Spinal cord (tissue), 9 donors: ENCODE measurements at regions not wholly inside any gene's neighbourhood (a gene's known extent, or its start where the extent isn't known, plus 50 kb on each side); places are given as distances from the start of the nearest gene placed in this dataset.

ENCODE experiments used
- DNase-seq, 6 donors: peaks; one replicate each; pipeline versions ENCODE4 v3.0.0 to v3.0.0-alpha.2; 2013 to 2015; ENCODE audit warnings: low spot score in 6 of 6, low read depth in 4 of 6
- H3K27ac ChIP-seq: one replicate; pipeline ENCODE4 v1.5.1; 2013; ENCODE audit warnings: low read depth, low read length, control low read depth
- H3K27me3 ChIP-seq: one replicate; pipeline ENCODE4 v1.6.1; 2013; ENCODE audit warnings: low read length; ENCODE audit not compliant: control insufficient read depth, insufficient read depth
- H3K36me3 ChIP-seq: one replicate; pipeline ENCODE4 v1.6.1; 2013; ENCODE audit warnings: low read length; ENCODE audit not compliant: control insufficient read depth, insufficient read depth
- H3K4me1 ChIP-seq: one replicate; pipeline ENCODE4 v1.6.1; 2013; ENCODE audit warnings: low read length; ENCODE audit not compliant: control insufficient read depth, insufficient read depth
- H3K4me3 ChIP-seq: one replicate; pipeline ENCODE4 v1.5.1; 2013; ENCODE audit warnings: low read depth, low read length, control low read depth
- H3K9me3 ChIP-seq: one replicate; pipeline ENCODE4 v1.6.1; 2013; ENCODE audit warnings: low read length; ENCODE audit not compliant: control insufficient read depth, insufficient read depth
- WGBS: methylation state at CpG from one replicate; pipeline ENCODE4 v1.1.5; 2013; ENCODE audit warnings: missing lambda C conversion rate; ENCODE audit not compliant: insufficient coverage; 5-methylcytosine and 5-hydroxymethylcytosine counted together
- donor health status: healthy.

DNA sequence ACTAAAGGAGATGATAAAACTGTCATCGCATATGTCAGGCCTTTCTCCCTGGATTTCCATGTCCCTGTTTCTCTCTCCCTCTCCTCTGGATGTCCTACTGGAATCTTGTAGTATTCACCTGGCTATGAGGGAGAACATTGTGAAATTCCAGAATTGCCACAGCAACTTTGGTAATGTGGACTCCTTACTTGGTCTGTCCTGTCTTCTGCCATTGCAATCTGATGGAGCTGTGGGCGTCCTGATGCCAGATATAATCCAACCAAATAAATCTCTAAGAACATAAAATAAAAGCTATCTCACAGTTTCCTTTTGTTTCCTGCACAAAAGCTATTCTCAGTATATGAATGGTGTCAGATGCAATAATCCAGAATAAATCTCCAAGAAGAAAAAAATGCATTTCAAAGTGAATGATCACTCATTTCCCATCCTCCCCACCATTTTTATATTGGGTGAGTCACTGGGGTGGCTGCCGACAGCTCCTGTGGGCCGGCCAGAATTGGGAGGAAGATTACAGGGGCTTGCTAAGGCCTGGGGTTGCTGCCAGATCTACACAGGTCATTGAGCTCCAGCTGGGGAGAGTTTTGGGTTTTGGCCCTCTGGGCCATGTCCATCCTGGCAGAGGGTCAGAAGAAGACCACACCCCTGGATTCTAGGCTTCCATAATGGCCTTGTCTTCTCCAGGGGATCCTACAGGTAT is 160.7 kb upstream of the PITX1 start:
- peaks cover 16% of the 10 kb centered on the region for H3K4me1 ChIP-seq
- no peaks in the 10 kb centered on the region for H3K9me3 ChIP-seq
- H3K27me3 ChIP-seq: peaks cover 39% of the 10 kb centered on the region
- WGBS: 100% methylated on average over 1 of the region's 4 CpGs
- no peak for DNase-seq
- no peak overlapping the region for H3K4me3 ChIP-seq
- no peak overlapping the region for H3K27ac ChIP-seq
- no peaks in the 10 kb centered on the region for H3K36me3 ChIP-seq

DNA sequence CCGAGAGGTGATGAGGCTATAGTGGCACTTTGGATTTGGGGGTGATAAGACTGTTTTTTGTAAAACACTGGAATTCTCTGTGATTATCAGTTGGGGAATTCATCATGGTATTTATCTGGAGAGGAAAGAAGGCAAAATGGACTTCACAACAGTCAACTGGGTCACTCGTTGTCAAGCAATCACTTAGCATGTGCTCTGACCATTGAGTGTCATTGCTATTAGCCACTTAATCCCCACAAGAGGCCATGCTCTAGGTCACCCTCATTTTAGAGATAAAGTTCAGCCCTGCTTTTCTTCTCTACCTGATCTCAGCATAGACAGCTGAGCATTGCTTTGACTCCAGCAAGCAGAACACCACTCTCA is 160.1 kb upstream of the PITX1 start:
- H3K9me3 ChIP-seq: no peaks in the 10 kb centered on the region
- no peak for DNase-seq

DNA sequence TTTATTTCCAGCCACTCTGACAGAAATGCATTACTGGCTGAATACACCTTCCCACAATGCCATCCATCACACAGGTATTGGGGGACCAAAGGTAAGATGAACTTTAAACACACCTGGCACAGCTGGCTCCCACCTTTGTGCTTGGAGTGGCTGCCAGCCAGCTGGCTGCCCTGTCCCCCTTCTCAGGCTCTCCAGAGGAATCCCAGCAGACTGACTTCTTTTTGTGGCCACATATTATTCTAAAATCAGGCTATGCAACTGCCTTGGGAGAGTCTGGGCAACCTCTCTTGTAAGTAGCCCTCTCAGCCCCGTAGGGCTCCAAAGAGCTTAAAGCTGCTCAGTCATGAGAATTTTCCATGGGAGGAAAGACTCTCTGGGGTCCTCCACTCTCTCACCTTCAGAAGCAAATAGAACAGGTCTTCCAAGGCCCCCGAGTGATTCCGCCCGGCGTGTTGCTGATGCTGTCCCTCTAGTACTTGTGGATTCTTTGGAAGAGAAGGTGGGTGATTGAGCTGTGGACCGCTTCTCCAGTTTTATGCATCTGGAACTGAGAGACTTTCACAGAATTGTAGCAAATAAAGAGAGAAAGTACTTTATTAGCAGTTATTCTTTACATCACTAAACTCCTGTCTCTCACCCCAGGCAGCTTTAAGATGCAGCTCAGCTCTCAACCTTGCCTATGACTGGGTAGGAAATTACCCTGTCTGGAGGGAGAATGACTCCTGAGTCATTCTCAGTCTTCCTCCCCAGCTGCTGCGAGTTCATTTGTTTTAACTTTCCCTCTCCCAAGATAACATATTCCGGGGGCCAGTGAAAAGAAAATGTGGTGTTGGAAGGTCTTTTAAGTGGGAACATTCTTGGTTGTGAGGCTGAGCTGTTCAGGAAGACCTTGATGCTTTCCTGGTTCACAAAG is 159.4 kb upstream of the PITX1 start:
- peaks cover 16% of the 10 kb centered on the region for H3K4me1 ChIP-seq
- no peak overlapping the region for H3K4me3 ChIP-seq
- no peak for DNase-seq
- WGBS: no CpG with 5 or more reads among the region's 8 CpGs
- peaks cover 43% of the 10 kb centered on the region for H3K27me3 ChIP-seq
- no peaks in the 10 kb centered on the region for H3K36me3 ChIP-seq
- no peak overlapping the region for H3K27ac ChIP-seq
- H3K9me3 ChIP-seq: no peaks in the 10 kb centered on the region

More for the DNA sequence above, 160.1 kb upstream of the PITX1 start:
- WGBS: 86% methylated on average over 2 of the region's 2 CpGs
- H3K4me3 ChIP-seq: no peak overlapping the region
- peaks cover 40% of the 10 kb centered on the region for H3K27me3 ChIP-seq
- peaks cover 16% of the 10 kb centered on the region for H3K4me1 ChIP-seq
- no peaks in the 10 kb centered on the region for H3K36me3 ChIP-seq
- H3K27ac ChIP-seq: no peak overlapping the region

- Histone ChIP-seq H3K4me3 (no peak overlapping the region), H3K27ac (no peak overlapping the region), H3K9me3 (no peaks in the 10 kb centered on the region), H3K36me3 (no peaks in the 10 kb centered on the region), H3K27me3 (peaks cover 41% of the 10 kb centered on the region), H3K4me1 (peaks cover 16% of the 10 kb centered on the region)
- 90% methylated on average over 7 of the region's 7 CpGs for WGBS
- no peak for DNase-seq
Measured at GRCh38 chr5:135192351-135192750, 158.3 kb upstream of the PITX1 start.

DNA sequence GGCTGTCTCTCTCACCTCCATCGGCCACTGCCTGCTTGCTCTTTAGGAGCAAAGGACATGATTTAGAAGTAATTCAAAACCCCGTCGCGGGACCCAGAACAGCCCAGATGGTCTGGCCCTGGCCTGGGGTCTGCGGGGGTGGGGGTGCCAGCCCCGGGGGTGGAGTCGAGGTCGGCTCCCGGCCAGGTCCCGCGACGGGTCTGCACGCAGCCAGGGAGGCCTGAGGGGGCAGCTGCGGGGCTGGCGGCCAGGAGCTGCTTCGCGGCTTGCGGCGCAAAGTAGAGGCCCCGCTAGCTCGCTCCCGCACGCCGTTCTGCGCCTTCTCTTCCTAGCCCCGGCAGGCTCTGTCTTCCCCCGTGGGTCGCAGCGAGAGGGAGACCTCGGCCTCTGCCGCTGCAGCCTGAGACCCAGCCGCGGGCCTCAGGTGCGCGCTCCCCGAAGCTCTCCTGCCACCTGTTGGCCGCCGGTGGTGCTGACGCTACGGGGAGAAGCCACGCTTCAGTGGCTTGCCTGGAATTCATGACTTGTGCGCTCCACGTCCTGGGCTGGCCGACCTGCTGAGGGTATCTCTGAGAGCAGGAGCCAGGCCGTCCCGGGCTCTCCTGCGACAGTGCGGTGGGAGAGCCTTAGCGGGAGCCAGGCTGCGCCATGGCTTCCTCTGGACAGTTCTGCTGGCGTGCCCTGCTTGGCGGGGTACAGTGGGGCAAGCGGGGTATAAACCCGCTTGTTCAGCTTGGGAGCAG is 157.2 kb upstream of the PITX1 start:
- Histone ChIP-seq H3K4me3 (peak overlapping the region; percentile 24), H3K4me1 (peaks cover 16% of the 10 kb centered on the region), H3K27me3 (peaks cover 45% of the 10 kb centered on the region), H3K9me3 (no peaks in the 10 kb centered on the region), H3K36me3 (no peaks in the 10 kb centered on the region), H3K27ac (no peak overlapping the region)
- 9% methylated on average over 53 of the region's 54 CpGs for WGBS
- peak in 5 of 6 donors; percentile 38 to 89 (median 46) for DNase-seq

DNA sequence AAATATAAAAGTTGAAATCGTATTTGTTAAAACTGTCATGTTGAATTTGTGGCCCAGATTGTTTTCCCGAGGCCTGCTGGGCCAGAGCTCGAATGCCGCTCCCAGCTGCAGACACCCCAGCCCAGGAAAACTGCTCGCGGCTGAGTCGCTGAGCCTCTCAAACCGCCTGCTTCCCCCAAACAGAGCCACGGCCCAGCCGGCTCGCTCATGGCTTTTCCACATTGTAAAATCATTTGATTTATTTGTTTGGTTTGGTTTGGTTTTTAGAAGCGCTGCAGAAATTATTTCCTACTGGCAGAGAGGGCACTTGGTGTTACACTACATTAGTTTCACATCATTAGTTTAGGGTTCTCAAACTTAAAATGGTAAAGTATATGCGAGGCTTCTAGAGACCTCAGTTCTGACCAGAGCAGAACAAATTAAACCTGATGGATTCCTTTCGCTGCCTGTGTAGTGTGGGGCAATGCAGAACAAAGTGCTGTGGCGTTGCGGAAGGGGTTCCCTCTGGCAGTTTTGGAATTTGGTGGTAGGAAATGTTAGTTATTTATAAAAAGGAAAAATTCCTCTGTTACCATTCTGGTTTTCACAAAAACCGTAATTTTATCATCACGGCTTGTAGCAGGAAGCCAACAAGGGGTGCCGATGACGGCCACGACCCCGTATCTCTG is 156.5 kb upstream of the PITX1 start:
- Histone ChIP-seq H3K36me3 (no peaks in the 10 kb centered on the region), H3K9me3 (no peaks in the 10 kb centered on the region), H3K27me3 (peaks cover 45% of the 10 kb centered on the region), H3K27ac (no peak overlapping the region), H3K4me1 (peaks cover 22% of the 10 kb centered on the region), H3K4me3 (no peak overlapping the region)
- DNase-seq: no peak
- WGBS: 60% methylated on average over 5 of the region's 22 CpGs

DNA sequence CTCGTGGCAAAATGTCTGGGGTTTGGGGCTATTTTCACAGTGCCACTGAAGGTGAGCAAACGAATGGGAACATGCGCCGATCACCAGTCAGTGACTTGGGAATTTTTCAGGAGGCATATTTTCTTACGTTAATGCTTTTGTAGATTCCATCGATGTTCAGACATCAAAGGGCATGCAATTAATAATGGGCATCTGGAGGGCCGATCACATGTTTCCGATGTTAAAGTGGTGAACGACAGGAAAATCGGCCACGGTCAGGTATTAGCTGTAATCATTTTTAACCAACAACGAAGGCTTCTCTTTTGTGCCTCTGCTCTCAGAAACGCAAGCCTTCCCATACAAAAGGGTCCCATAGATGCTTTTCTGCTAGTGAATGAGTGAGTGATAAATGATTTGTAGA is 155.0 kb upstream of the PITX1 start:
- H3K9me3 ChIP-seq: no peaks in the 10 kb centered on the region
- H3K36me3 ChIP-seq: no peaks in the 10 kb centered on the region
- no peak for DNase-seq
- peaks cover 45% of the 10 kb centered on the region for H3K27me3 ChIP-seq
- no peak overlapping the region for H3K4me3 ChIP-seq
- peaks cover 28% of the 10 kb centered on the region for H3K4me1 ChIP-seq
- WGBS: 87% methylated on average over 5 of the region's 13 CpGs
- H3K27ac ChIP-seq: no peak overlapping the region

- peaks cover 44% of the 10 kb centered on the region for H3K27me3 ChIP-seq
- no peaks in the 10 kb centered on the region for H3K9me3 ChIP-seq
- H3K27ac ChIP-seq: no peak overlapping the region
- H3K36me3 ChIP-seq: no peaks in the 10 kb centered on the region
- DNase-seq: no peak
- no CpG with 5 or more reads among the region's 4 CpGs for WGBS
- no peak overlapping the region for H3K4me3 ChIP-seq
- peaks cover 28% of the 10 kb centered on the region for H3K4me1 ChIP-seq
Measured at GRCh38 chr5:135188233-135188914, 154.3 kb upstream of the PITX1 start.
